ENCODE measurements at regions not wholly inside any gene's neighbourhood (a gene's known extent, or its start where the extent isn't known, plus 50 kb on each side); places are given as distances from the start of the nearest gene placed in this dataset.

- no peak for TF ChIP-seq EZH2 (IDR thresholded peaks at IDR 0.05; ENCODE audit: borderline replicate concordance, low read length)
- TF ChIP-seq CTCF (IDR thresholded peaks at IDR 0.05; ENCODE audit: low read length) = no peak
These were observed 94.4 kb upstream of the RND3 start for GRCh38 chr2:150581717-150582472.
